Activated CD4-positive, alpha-beta T cell treated with anti-CD3 and anti-CD28 coated beads, Interleukin-2, amount 50 U/mL, for 4 hours (primary cell): ENCODE measurements at regions not wholly inside any gene's neighbourhood (a gene's known extent, or its start where the extent isn't known, plus 50 kb on each side); places are given as distances from the start of the nearest gene placed in this dataset.

ENCODE experiments used
- DNase-seq, 2 experiments: peaks; one replicate each; pipeline ENCODE4 v3.0.0-alpha.2; 2020

- no peak for DNase-seq
These were observed 146.6 kb upstream of the TBL1X start for GRCh38 chrX:9318213-9318612.

- no peak for DNase-seq
These were observed 146.1 kb upstream of the TBL1X start for GRCh38 chrX:9318766-9319165.

GRCh38 chrX:9320940-9321339 lies 143.9 kb upstream of the TBL1X start:
- no peak for DNase-seq

- DNase-seq = no peak
These were observed 140.2 kb upstream of the TBL1X start for GRCh38 chrX:9324676-9325075.

DNA sequence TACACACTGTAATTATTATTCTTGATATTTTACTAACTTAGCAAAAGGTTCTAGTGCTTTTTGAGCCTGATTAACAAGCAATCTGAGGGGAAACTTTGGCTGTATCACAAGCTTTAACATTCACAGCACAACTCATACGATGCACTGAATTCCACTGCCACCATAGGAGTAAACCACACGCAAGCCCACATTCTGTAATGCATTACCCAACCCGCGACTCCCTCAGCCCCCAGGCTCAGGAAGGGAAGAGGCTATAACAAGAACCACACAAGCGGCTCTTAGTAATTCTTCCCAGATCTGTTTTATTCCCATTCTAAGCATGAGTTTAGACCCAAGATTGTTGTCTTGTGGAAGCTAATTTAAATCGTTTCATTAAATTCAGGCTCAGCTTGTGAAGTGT lies 138.5 kb upstream of the TBL1X start:
- DNase-seq = no peak

DNA sequence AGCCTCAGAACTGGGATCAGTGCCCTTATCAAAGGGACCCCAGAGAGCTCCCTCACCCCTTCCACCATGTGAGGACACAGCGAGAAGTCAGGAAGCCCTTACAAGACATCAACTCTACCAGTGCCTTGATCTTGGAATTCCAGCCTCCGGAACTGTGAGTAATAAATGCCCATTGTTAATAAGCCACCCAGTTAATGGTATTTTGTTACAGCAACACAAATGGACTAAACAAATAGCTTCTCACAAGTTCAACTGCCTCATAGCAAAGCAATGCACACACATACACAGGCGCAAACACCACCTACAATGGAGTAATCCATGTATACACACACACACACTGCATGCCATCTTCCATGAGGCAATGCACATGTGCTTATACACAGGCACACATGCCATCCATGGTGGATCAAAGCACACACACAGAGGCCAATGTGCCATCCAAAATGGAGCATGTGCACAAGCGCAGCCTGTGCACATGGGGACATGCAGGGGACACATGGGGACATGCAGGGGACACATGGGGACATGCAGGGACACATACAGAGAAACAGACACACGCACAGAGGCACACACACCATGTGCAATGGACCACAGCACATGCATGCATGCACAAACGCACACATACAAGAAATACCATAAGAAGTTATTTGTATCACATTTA lies 137.6 kb upstream of the TBL1X start:
- DNase-seq = no peak

- no peak for DNase-seq
These were observed 137.1 kb upstream of the TBL1X start for GRCh38 chrX:9327747-9328145.

DNA sequence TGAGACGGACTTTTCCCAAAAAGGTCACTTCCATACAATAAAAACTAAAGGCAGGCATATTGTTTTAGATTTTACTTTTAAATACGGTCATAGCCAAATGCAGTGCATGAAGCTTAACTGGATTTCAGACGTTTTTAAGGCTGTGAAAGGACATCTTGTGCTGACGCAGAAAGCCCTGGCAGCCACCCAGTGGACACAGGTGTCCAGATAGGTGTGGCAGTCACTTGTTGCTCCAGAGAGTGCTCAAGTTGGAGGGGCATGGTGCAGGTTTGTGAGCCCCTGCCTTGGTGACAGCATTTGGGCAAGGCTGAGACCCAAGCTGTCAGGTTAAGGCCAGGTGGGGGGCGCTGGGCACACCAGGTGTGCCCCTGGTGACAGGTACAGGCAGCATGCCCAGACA lies 135.8 kb upstream of the TBL1X start:
- DNase-seq = no peak

- DNase-seq = no peak
These were observed 134.4 kb upstream of the TBL1X start for GRCh38 chrX:9330249-9330982.

DNA sequence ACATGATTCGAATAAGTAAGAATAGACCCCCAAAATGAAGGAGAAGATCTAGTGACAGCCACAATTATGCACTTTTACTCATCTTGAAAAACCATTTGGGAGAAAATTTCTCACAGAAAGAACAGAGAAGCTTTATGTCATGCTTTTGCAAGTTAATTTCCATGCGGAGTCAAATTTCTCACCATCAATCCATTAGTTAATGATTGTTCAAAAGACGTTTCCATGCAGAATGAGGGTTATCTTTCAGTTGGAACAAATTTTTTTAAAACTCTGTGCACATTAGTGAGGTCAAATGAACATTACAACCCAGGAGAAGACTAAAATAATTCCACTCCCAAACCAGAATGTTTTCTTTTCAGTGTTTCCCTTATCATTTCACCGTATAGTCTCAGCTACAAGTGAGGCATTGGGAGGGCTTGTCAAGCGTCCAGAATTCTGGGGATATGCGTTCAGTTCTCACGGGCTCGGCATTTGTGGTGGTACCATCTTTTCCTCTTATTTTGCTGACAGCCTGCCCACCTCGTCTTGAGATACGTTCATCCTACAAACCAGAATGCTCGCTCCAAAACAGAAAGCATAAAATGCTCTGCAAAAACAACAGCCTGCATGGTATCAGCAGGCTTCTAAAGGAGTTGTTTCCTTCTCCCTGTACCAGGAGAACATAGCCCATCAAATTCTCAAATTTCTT lies 130.8 kb upstream of the TBL1X start:
- no peak for DNase-seq

DNA sequence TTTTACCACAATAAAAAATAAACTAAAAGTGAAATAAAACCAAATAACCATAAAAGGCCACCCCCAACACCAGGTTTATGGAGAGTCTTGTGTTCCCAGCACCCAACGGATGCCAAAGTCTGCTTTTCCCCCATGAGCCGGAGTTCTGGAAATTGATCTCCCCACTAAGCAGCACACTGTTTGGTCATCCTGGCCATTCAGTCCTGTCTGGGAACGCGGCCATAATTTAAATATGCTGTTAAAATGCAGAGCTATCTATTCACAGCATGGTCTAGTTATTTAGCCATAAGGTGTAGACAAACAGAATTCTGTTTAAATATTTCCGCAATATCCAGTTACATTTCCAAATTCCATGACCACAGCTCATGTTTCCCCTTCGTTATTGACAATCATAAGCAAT lies 129.6 kb upstream of the TBL1X start:
- DNase-seq = no peak

- DNase-seq = no peak
These were observed 128.4 kb upstream of the TBL1X start for GRCh38 chrX:9336456-9336855.

DNA sequence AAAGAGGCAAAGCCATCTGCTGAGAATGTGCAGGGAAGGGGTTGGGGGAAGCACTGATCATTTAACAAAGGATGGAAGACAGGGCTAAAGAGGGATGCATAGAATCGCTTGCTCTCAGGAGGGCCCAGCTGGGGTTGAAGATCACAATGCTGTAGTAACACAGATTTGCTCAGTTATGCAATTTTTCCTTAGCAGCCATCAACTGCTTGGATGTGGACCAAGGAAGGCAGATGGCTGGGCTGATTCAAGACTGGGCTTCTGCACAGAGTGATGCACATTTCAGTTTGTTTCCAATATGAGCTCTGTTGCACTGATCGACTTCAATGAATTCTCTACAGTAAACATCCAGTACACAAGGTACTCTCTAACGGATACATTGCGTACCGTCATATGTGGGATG lies 127.8 kb upstream of the TBL1X start:
- DNase-seq = no peak

GRCh38 chrX:9338986-9339385 lies 125.9 kb upstream of the TBL1X start:
- no peak for DNase-seq

GRCh38 chrX:9339603-9340491 lies 125.0 kb upstream of the TBL1X start:
- no peak for DNase-seq

GRCh38 chrX:9340598-9341290 lies 124.1 kb upstream of the TBL1X start:
- DNase-seq = peak; percentile 5 to 6

GRCh38 chrX:9341291-9342201 lies 123.3 kb upstream of the TBL1X start:
- DNase-seq = peak; percentile 11 to 34

- peak; percentile 16 to 19 for DNase-seq
These were observed 122.3 kb upstream of the TBL1X start for GRCh38 chrX:9342561-9343051.

DNA sequence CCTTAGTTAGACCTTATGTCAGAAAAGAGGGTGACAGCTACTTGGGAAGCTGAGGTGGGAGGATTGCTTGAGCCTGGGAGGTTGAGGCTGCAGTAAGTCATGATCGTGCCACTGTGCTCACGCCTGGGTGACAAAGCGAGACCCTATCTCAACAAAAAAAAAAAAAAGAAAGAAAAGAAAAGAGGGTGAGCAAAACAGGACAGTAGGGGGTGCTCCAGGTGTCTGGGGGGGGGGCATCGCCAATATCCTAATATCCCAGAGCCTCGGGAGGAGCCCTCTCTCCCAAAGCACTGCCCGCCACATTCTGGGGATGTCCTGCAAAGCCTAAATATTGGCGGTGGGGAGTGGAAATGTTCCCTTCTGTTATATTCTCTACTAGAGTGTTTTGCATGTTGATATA lies 120.9 kb upstream of the TBL1X start:
- no peak for DNase-seq

DNA sequence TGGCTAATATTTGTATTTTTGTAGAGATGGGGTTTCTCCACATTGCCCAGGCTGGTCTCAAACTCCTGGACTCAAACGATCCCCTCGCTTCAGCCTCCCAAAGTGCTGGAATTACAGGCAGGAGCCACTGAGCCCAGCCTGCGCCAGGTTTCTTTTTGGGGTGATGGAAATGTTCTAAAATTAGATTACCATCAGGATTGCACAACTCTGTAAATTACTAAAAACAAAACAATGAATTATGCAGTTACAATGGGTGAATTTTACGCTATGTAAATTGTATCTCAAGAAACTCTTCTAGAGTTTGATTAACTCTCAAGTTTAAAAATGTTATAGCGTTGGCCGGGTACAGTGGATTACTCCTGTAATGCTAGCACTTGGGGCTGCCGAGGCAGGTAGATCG lies 118.9 kb upstream of the TBL1X start:
- no peak for DNase-seq
